ENCODE measurements at regions not wholly inside any gene's neighbourhood (a gene's known extent, or its start where the extent isn't known, plus 50 kb on each side); places are given as distances from the start of the nearest gene placed in this dataset.

DNA sequence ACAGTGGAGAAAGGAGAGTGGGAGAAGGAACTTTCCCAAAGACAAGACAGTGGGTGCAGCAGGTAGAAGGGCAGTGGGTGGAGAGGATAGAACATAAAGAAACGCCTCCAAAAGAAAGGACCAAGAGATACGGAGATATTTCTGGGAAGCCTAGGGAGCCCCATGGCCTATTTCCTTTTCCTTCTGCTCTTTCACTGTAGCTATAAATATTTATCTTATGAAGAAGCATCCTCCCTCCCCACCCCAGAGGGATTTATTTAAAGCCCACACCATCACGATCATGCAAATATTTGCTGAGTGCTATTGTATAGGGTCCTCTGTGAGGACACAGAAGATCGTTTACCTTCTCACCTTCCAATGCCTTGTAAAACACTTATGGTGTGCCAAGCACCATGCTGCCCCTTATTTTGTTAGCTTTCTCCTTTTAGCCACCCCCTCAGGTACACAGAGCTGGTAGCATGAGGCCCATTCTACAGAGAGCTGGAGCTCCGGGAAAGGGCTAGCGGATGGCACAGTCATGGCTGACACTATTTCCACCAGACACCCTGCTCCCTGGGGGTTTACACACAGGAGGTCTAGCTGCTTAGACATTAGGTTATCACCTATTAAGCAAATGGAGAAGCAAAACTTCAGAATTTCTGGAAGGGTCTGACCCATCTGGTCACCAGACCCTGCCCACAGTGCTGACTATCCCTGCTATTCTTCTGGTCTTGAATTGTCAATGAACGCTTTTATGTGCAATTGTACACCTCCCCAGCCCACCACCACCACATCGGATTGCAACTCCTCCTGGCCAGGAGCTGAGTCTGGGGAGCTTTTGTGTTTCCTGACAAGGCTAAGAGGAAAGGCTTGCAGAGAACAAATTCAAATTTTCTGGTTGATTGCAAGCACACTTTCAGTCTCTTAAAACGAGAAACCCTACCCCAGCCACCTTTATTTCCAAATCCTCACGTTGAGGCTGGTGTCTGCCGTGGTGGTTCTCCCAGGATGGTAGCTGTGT, 91.8 kb upstream of the KLF7 start:
- H3K4me3 ChIP-seq (ENCODE audit: low read depth, low read length), result no peak overlapping the region
- no peak for DNase-seq (ENCODE audit: low read depth)
- TF ChIP-seq, protein P1, sequence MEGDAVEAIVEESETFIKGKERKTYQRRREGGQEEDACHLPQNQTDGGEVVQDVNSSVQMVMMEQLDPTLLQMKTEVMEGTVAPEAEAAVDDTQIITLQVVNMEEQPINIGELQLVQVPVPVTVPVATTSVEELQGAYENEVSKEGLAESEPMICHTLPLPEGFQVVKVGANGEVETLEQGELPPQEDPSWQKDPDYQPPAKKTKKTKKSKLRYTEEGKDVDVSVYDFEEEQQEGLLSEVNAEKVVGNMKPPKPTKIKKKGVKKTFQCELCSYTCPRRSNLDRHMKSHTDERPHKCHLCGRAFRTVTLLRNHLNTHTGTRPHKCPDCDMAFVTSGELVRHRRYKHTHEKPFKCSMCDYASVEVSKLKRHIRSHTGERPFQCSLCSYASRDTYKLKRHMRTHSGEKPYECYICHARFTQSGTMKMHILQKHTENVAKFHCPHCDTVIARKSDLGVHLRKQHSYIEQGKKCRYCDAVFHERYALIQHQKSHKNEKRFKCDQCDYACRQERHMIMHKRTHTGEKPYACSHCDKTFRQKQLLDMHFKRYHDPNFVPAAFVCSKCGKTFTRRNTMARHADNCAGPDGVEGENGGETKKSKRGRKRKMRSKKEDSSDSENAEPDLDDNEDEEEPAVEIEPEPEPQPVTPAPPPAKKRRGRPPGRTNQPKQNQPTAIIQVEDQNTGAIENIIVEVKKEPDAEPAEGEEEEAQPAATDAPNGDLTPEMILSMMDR (IDR thresholded peaks at IDR 0.05; ENCODE audit: control insufficient read depth, extremely low read depth, insufficient read depth), result no peak

DNA sequence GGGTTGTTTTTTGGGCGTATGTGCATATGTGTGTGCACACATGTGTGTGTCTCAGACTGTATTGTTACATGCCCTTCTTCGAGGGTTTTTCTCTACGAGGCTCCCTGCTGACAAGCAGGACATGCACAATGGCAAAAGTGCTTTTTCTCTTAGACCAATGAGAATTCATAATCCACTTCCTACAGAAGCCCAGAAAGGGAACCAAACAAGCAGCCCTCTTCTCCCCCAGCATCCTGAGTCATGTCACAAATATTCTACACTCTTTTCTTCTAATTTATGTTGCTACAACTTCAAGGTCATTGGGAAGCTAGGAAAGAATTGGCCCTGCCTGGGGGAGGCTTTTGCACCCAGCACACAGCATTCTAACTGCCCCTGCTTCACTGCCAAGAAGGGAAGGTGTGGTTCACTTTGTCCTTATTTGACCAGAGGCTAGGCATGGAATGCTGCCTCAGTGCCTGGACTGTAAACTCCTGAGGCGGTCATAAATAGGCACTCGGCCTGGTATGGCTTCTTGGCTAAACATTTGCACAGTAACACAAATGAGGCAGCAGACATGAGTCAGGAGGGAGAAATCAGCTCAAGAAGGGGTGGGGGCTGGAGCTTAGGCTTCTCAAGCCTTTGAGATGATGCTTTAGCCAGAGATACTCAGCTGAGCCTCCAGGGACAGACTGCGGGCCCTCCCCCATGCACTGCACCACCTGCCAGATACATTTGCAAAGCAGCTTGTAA, 92.7 kb upstream of the KLF7 start:
- no peak overlapping the region for H3K4me3 ChIP-seq (ENCODE audit: low read depth, low read length)
- peak; percentile 97 for DNase-seq (ENCODE audit: low read depth)
- TF ChIP-seq, protein P1 (IDR thresholded peaks at IDR 0.05; ENCODE audit: control insufficient read depth, extremely low read depth, insufficient read depth), result no peak

DNA sequence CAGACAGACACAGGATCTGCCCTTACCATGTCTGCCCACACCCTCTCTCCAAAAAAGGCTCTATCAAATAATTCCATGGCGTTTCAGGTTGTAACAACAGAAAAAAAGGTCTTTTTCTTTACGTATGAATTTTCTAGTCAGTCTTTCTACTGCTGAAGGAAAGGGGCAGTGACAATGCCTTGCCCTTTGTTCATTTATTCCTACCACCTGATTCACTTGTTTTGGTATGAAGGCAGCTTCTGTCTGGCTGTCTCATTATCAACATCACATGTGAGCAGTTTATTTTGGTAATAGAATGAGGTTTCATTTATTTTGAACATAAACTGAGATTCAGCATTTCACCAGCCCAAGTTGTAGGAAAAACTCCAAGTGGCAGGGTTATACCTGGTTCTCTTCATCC, 94.3 kb upstream of the KLF7 start:
- no peak for DNase-seq (ENCODE audit: low read depth)
- TF ChIP-seq, protein P1 (IDR thresholded peaks at IDR 0.05; ENCODE audit: control insufficient read depth, extremely low read depth, insufficient read depth), result no peak
- H3K4me3 ChIP-seq (ENCODE audit: low read depth, low read length), result no peak overlapping the region

DNA sequence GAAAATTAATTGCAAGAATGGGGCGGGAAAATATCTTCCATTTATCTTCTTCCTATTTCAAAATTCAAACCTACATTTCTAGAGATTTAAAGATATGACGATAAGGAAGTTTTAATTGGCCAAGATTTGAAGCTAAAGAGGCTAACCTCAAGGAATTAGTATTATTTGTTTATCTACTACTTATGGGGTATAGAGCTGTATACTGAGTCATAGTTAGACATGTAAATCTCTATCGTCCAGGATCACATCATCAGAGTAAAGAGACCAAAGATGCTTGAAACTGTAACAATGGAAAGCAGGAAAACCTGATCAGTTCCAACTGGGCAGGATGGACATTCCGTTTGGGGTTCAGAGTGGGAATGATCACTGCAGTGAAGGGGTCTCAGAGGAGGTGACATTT, 95.2 kb upstream of the KLF7 start:
- H3K4me3 ChIP-seq (ENCODE audit: low read depth, low read length), result no peak overlapping the region
- TF ChIP-seq, protein P1 (IDR thresholded peaks at IDR 0.05; ENCODE audit: control insufficient read depth, extremely low read depth, insufficient read depth), result no peak
- DNase-seq (ENCODE audit: low read depth), result no peak

DNA sequence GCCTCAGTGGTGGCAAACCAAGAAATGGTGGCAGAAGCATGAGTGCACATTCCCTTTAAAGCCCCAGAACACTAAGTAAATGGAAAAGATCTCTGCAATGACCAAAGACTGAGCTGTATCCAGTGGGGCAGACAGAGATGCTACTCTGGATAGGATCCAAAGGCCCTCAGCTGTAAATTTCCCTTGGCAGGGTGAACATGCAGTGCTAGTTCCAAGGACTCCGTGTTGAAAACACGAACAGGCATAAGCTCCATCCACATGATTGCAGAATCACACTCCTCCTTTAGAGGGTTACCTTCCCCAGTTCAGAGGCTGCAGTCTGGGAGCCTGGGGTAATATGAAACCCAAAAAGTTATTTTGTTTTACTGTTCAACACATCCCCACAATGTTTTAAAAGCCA, 98.6 kb upstream of the KLF7 start:
- TF ChIP-seq, protein P1 (IDR thresholded peaks at IDR 0.05; ENCODE audit: control insufficient read depth, extremely low read depth, insufficient read depth), result no peak
- H3K4me3 ChIP-seq (ENCODE audit: low read depth, low read length), result no peak overlapping the region
- DNase-seq (ENCODE audit: low read depth), result no peak

DNA sequence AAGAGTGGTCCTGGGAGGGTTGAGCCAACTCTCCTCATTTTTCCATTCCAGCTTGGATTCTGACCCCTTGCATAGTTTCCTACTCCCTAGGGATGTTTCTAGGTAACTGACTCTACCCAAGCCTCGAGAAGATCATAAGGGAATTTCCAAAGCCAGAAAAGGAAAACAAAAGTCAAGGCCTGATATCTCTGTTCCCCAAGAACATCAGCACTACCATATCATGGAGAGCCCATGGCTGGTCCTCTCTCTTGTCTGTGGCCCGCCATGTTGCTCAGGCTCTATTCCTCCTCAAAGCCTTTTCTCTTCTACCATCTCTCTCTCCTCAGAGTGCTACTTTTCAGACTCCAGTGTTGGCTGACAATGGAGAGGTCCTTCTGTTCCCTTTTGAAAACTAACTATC, 99.6 kb upstream of the KLF7 start:
- TF ChIP-seq, protein P1 (IDR thresholded peaks at IDR 0.05; ENCODE audit: control insufficient read depth, extremely low read depth, insufficient read depth), result no peak
- DNase-seq (ENCODE audit: low read depth), result no peak
- H3K4me3 ChIP-seq (ENCODE audit: low read depth, low read length), result no peak overlapping the region
